CD14-positive monocyte (primary cell): ENCODE measurements at regions not wholly inside any gene's neighbourhood (a gene's known extent, or its start where the extent isn't known, plus 50 kb on each side); places are given as distances from the start of the nearest gene placed in this dataset.

ENCODE experiments used
- DNase-seq, 3 donors: peaks; one replicate each; pipeline ENCODE4 v3.0.0-alpha.2; 2011 to 2022
- H2AFZ ChIP-seq: 2 replicates; pipeline ENCODE4 v1.6.0; 2012; ENCODE audit warnings: mild to moderate bottlenecking, low read depth, low read length, inconsistent platforms; ENCODE audit not compliant: insufficient read depth, poor library complexity, severe bottlenecking
- H3K27ac ChIP-seq, 2 donors: 1 replicate in 1 of 2; 2 replicates in 1 of 2; pipeline ENCODE4 v1.5.1; 2012 to 2013; ENCODE audit warnings: low read length in 2 of 2, control low read depth in 1 of 2, inconsistent platforms in 1 of 2, low read depth in 1 of 2, mild to moderate bottlenecking in 1 of 2
- H3K27me3 ChIP-seq, 2 donors: one replicate each; pipeline versions ENCODE4 v1.6.0 to v1.6.1; 2011 to 2013; ENCODE audit warnings: low read length in 2 of 2; ENCODE audit not compliant: control insufficient read depth in 2 of 2, insufficient read depth in 2 of 2
- H3K36me3 ChIP-seq, 2 donors: replicated peaks in 1 of 2; 1 replicate in 1 of 2; 2 replicates in 1 of 2; pipeline versions ENCODE4 v1.5.1 to v1.6.1; 2012 to 2013; ENCODE audit warnings: low read length in 2 of 2, control low read depth in 1 of 2, inconsistent platforms in 1 of 2, mild to moderate bottlenecking in 1 of 2; ENCODE audit not compliant: insufficient read depth in 2 of 2, control insufficient read depth in 1 of 2
- H3K4me1 ChIP-seq, 2 donors: 1 replicate in 1 of 2; 2 replicates in 1 of 2; pipeline versions ENCODE4 v1.5.1 to v1.6.1; 2012 to 2013; ENCODE audit warnings: low read length in 2 of 2, control low read depth in 1 of 2, inconsistent platforms in 1 of 2, mild to moderate bottlenecking in 1 of 2, moderate library complexity in 1 of 2; ENCODE audit not compliant: insufficient read depth in 2 of 2, control insufficient read depth in 1 of 2
- H3K4me2 ChIP-seq: replicated peaks from 2 replicates; pipeline ENCODE3; 2012; ENCODE audit warnings: low read length, moderate library complexity, mild to moderate bottlenecking; ENCODE audit not compliant: poor library complexity, severe bottlenecking; ENCODE audit errors: extremely low read depth
- H3K4me3 ChIP-seq, 3 experiments: fragments of 200-600 bp in 1 of 3; sonication (generic) in 1 of 3; replicated peaks in 1 of 3; 1 replicate in 2 of 3; 2 replicates in 1 of 3; pipeline ENCODE4 v1.5.1; 2011 to 2013; ENCODE audit warnings: low read length in 3 of 3, mild to moderate bottlenecking in 3 of 3, control low read depth in 2 of 3, low read depth in 2 of 3, inconsistent platforms in 1 of 3, moderate library complexity in 1 of 3
- H3K79me2 ChIP-seq: 2 replicates; pipeline ENCODE4 v1.6.0; 2012; ENCODE audit warnings: mild to moderate bottlenecking, control low read depth, inconsistent platforms, low read length, moderate library complexity; ENCODE audit not compliant: insufficient read depth
- H3K9ac ChIP-seq: 2 replicates; pipeline ENCODE4 v1.6.0; 2017; ENCODE audit warnings: low read length, mild to moderate bottlenecking; ENCODE audit not compliant: insufficient read depth, poor library complexity, severe bottlenecking
- H3K9me3 ChIP-seq, 2 donors: replicated peaks in 1 of 2; 1 replicate in 1 of 2; 2 replicates in 1 of 2; pipeline versions ENCODE4 v1.5.1 to v1.6.1; 2012 to 2013; ENCODE audit warnings: low read length in 2 of 2, control low read depth in 1 of 2; ENCODE audit not compliant: control insufficient read depth in 1 of 2, insufficient read depth in 1 of 2
- H4K20me1 ChIP-seq: 2 replicates; pipeline ENCODE4 v1.6.0; 2012; ENCODE audit warnings: mild to moderate bottlenecking, low read length, control low read depth, moderate library complexity; ENCODE audit not compliant: insufficient read depth
- H3K27ac Mint-ChIP-seq, 7 donors: one replicate each; pipeline ENCODE4 v1.8.0; 2020; ENCODE audit warnings: mild to moderate bottlenecking in 7 of 7, mixed read lengths in 7 of 7, moderate library complexity in 6 of 7, inconsistent platforms in 2 of 7
- H3K27me3 Mint-ChIP-seq, 3 donors: one replicate each; pipeline ENCODE4 v1.8.0; 2021 to 2022; ENCODE audit warnings: low read depth in 3 of 3, mild to moderate bottlenecking in 3 of 3, mixed read lengths in 3 of 3, moderate library complexity in 3 of 3, inconsistent platforms in 1 of 3
- H3K36me3 Mint-ChIP-seq, 2 donors: one replicate each; pipeline ENCODE4 v1.8.0; 2020; ENCODE audit warnings: mixed read lengths in 2 of 2, inconsistent platforms in 1 of 2, mild to moderate bottlenecking in 1 of 2
- H3K4me1 Mint-ChIP-seq: one replicate; pipeline ENCODE4 v1.8.0; 2020; ENCODE audit warnings: mild to moderate bottlenecking, mixed read lengths
- H3K4me3 Mint-ChIP-seq, 2 donors: one replicate each; pipeline ENCODE4 v1.8.0; 2020; ENCODE audit warnings: mild to moderate bottlenecking in 2 of 2, mixed read lengths in 2 of 2, moderate library complexity in 1 of 2
- H3K9me3 Mint-ChIP-seq, 7 donors: one replicate each; pipeline ENCODE4 v1.8.0; 2020 to 2022; ENCODE audit warnings: mixed read lengths in 7 of 7, mild to moderate bottlenecking in 6 of 7, moderate library complexity in 6 of 7, inconsistent platforms in 2 of 7
- CTCF ChIP-seq: fragments of 200-600 bp; IDR thresholded peaks from one replicate; pipeline ENCODE4 v1.8.0; 2022; ENCODE audit warnings: antibody characterized with exemption, mild to moderate bottlenecking
- WGBS: methylation state at CpG from one replicate; pipeline ENCODE4 v1.1.5; 2013; ENCODE audit warnings: missing lambda C conversion rate; ENCODE audit not compliant: insufficient coverage; 5-methylcytosine and 5-hydroxymethylcytosine counted together
- intact Hi-C, 2 donors: fragments of 100-400 bp; cut with micrococcal nuclease; formaldehyde crosslinking; loops; one replicate each; pipeline versions ENCODE4 v1.15.0 to v1.15.1; 2023

DNA sequence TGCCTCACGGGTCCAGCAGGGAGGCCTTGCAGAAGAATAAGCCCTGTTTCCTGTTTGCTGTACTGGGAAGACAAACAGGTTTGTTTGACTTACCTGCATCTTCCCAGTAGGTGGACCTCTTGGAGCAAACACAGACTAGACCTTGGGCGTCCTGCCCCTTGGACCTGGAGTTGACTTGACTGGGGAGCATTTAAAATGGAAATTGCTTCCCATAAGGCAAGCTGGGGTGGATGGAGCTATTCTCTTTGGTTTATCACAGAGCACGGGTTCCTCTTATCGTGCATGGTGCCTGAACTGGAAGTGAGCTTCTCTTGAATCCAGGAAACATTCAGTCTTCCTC is 151.4 kb downstream of the RPLP1 start:
- intact Hi-C loops, result no loop called here
- H3K27me3 ChIP-seq, result no peaks in the 10 kb centered on the region
- H3K27me3 Mint-ChIP-seq, result peaks cover 6 to 16% (median 9%) of the 10 kb centered on the region in 3 donors
- H3K27ac ChIP-seq, result peak overlapping the region in 1 of 2 donors; percentile 4
- peaks cover 54% of the 10 kb centered on the region for H3K4me1 Mint-ChIP-seq
- H3K36me3 Mint-ChIP-seq, result peaks cover 12 to 17% of the 10 kb centered on the region in 2 donors
- no peak overlapping the region for H3K4me3 ChIP-seq
- no peak overlapping the region for H3K4me3 Mint-ChIP-seq
- H3K79me2 ChIP-seq, result no peaks in the 10 kb centered on the region
- H4K20me1 ChIP-seq, result no peaks in the 10 kb centered on the region
- H3K9me3 Mint-ChIP-seq, result peaks cover 0 to 4% (median 0%) of the 10 kb centered on the region in 7 donors
- peaks cover 51 to 57% of the 10 kb centered on the region in 2 donors for H3K4me1 ChIP-seq
- no peak overlapping the region for H2AFZ ChIP-seq
- H3K9me3 ChIP-seq, result no peaks in the 10 kb centered on the region
- DNase-seq, result peak in 2 of 3 donors; percentile 22 to 39
- TF ChIP-seq CTCF, result no peak
- no peak overlapping the region for H3K4me2 ChIP-seq
- H3K27ac Mint-ChIP-seq, result peak overlapping the region in 6 of 7 donors; percentile 14 to 46 (median 30)
- 50% methylated on average over 2 of the region's 4 CpGs for WGBS
- H3K36me3 ChIP-seq, result no peaks in the 10 kb centered on the region
- no peak overlapping the region for H3K9ac ChIP-seq

DNA sequence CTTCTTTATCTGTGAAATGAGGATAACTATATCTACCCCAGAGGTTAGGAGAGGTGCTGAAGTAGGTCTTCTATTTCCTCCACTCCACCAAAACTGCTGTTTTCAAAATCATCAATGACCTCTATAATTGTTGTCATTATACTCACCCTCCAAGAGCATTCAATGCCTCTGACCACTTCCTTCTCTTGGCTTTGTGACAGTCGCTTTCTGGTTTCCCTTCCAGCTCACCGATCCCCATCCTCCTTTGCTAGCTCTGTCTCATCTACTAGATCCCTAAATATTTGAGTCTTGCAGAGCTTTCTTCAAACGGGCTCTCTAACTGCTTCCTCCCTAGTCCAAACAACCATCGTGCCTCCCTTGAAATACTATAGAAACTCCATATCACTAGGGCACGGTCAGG is 153.5 kb downstream of the RPLP1 start:
- H3K27ac Mint-ChIP-seq, result peak overlapping the region; percentile 63 to 99 (median 89)
- intact Hi-C loops, result loop anchor here in 1 of 2 donors (2.0 to 5.0 kb wide), 2 partner anchors 111 to 155 kb away; no protein-coding TSS in a partner anchor
- peak overlapping the region in 1 of 2 donors; percentile 40 for H3K27ac ChIP-seq
- no peak for TF ChIP-seq CTCF
- no peaks in the 10 kb centered on the region for H4K20me1 ChIP-seq
- WGBS, result 16% methylated on average over 5 of the region's 5 CpGs
- peak; percentile 34 to 55 (median 46) for DNase-seq
- no peaks in the 10 kb centered on the region for H3K79me2 ChIP-seq
- H3K4me2 ChIP-seq, result peak overlapping the region; percentile 4
- peaks cover 6 to 13% (median 6%) of the 10 kb centered on the region in 3 donors for H3K27me3 Mint-ChIP-seq
- H3K9ac ChIP-seq, result no peak overlapping the region
- H3K4me1 Mint-ChIP-seq, result peaks cover 73% of the 10 kb centered on the region
- H3K4me3 ChIP-seq, result no peak overlapping the region
- H3K27me3 ChIP-seq, result no peaks in the 10 kb centered on the region
- no peaks in the 10 kb centered on the region for H3K9me3 ChIP-seq
- peaks cover 20 to 21% of the 10 kb centered on the region in 2 donors for H3K36me3 Mint-ChIP-seq
- no peak overlapping the region for H2AFZ ChIP-seq
- peaks cover 0 to 7% (median 0%) of the 10 kb centered on the region in 7 donors for H3K9me3 Mint-ChIP-seq
- H3K4me3 Mint-ChIP-seq, result peak overlapping the region in 1 of 2 donors; percentile 16
- no peaks in the 10 kb centered on the region for H3K36me3 ChIP-seq
- peaks cover 72 to 78% of the 10 kb centered on the region in 2 donors for H3K4me1 ChIP-seq
